Pancreas (tissue), 10 donors: ENCODE measurements at regions not wholly inside any gene's neighbourhood (a gene's known extent, or its start where the extent isn't known, plus 50 kb on each side); places are given as distances from the start of the nearest gene placed in this dataset.
"Not testable (repeated sequence)": the region's sequence is repeated elsewhere in the genome, so short reads cannot be mapped to it uniquely, and the experiment has no call there.

Source experiments
- ATAC-seq, 4 donors: fragments of 200-7000 bp; cut with Tn5 transposase; one replicate each; pipeline versions ENCODE4 v1.8.0 to v1.9.1; 2020; ENCODE audit warnings: mild to moderate bottlenecking in 4 of 4, moderate library complexity in 4 of 4
- DNase-seq, 6 donors: peaks; one replicate each; pipeline ENCODE4 v3.0.0-alpha.2; 2020
- FAIRE-seq: peaks from 2 replicates; lab custom pipeline; 2012; peaks lifted over from hg19 to GRCh38; lab: Jason Lieb, UNC
- H3K27ac ChIP-seq, 4 donors: fragments of 200-600 bp; sonication (generic); 1 replicate in 3 of 4; 2 replicates in 1 of 4; pipeline versions ENCODE4 v1.5.0 to v1.8.0; 2020
- H3K27me3 ChIP-seq, 4 donors: fragments of 200-600 bp; one replicate each; pipeline ENCODE4 v1.8.0; 2021
- H3K36me3 ChIP-seq, 3 donors: fragments of 200-600 bp; sonication (generic) in 1 of 3; one replicate each; pipeline versions ENCODE4 v1.5.0 to v1.8.0; 2020 to 2021
- H3K4me1 ChIP-seq, 3 donors: fragments of 200-600 bp; one replicate each; pipeline ENCODE4 v1.8.0; 2021
- H3K4me3 ChIP-seq, 4 donors: fragments of 200-600 bp; sonication (generic) in 2 of 4; one replicate each; pipeline versions ENCODE4 v1.5.0 to v1.8.0; 2020 to 2021
- H3K9me3 ChIP-seq, 4 donors: fragments of 200-600 bp; one replicate each; pipeline ENCODE4 v1.8.0; 2021
- WGBS, 2 donors: extraction: QIAGEN DNeasy Blood & Tissue Kit; methylation state at CpG; one replicate each; pipeline ENCODE4 v1.1.7; 2013; 5-methylcytosine and 5-hydroxymethylcytosine counted together
- intact Hi-C, 3 donors: fragments of 100-400 bp; cut with DNase I; formaldehyde crosslinking; loops; one replicate each; pipeline versions ENCODE4 v1.11.1 to v1.14.2; 2022
- donor health status: healthy with polysubstance abuse.
- donor health status: DM: no; HTN: no; CAD: no; lungs with moderate emphysema.
- donor health status: DM: no; HTN: no; CAD: no.
- donor health status: control.
- donor health status: control.
- donor health status: Bipolar disorder and iron deficiency.
- donor health status: DM: yes; HTN: yes; CAD: no.
- donor health status: DM: no; HTN: no; CAD: no.
- donor health status: DM: no; HTN: no; CAD: no.
- donor health status: DM: yes; HTN: yes; CAD: no.

GRCh38 chr21:5013455-5014304, 5507.7 kb upstream of the TPTE start:
- intact Hi-C loops, H3K36me3 ChIP-seq, H3K9me3 ChIP-seq, H3K27me3 ChIP-seq, FAIRE-seq, H3K4me3 ChIP-seq, H3K4me1 ChIP-seq, H3K27ac ChIP-seq, DNase-seq: not testable (repeated sequence)
- ATAC-seq: peak in 3 of 4 donors; percentile 45 to 62 (median 58)
- no CpG with 5 or more reads among the region's 33 CpGs for WGBS, 2 donors

DNA sequence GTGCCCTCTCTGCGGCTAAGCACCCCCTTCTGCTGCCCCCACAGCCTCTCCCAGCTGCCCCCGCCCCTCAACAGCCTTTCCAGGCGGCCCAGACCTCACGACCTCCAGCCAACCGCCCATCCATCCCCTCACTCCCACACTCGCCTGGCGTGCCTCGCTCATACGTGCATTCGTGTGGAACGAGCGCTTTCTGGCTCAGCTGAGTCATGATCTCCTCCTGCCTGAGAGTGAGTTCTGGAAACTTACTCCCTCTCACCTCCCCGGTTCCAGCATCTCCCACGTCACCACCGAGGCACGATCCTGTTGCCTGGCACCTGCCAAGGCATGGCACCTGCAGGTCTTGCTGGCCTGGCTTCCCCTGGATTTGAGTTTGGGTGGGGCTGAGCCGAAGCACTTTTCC, 5506.2 kb upstream of the TPTE start:
- H3K27ac ChIP-seq, H3K27me3 ChIP-seq, H3K36me3 ChIP-seq, DNase-seq, intact Hi-C loops, H3K4me3 ChIP-seq, H3K4me1 ChIP-seq, H3K9me3 ChIP-seq, ATAC-seq, FAIRE-seq: not testable (repeated sequence)
- no CpG with 5 or more reads among the region's 17 CpGs for WGBS, 2 donors

- H3K27ac ChIP-seq, intact Hi-C loops, H3K36me3 ChIP-seq, FAIRE-seq, H3K27me3 ChIP-seq, H3K9me3 ChIP-seq, H3K4me1 ChIP-seq, H3K4me3 ChIP-seq, DNase-seq: not testable (repeated sequence)
- no CpG with 5 or more reads among the region's 15 CpGs for WGBS, 2 donors
- ATAC-seq: peak; percentile 35 to 62 (median 54)
Measured at GRCh38 chr21:5019120-5019519, 5502.3 kb upstream of the TPTE start.

DNA sequence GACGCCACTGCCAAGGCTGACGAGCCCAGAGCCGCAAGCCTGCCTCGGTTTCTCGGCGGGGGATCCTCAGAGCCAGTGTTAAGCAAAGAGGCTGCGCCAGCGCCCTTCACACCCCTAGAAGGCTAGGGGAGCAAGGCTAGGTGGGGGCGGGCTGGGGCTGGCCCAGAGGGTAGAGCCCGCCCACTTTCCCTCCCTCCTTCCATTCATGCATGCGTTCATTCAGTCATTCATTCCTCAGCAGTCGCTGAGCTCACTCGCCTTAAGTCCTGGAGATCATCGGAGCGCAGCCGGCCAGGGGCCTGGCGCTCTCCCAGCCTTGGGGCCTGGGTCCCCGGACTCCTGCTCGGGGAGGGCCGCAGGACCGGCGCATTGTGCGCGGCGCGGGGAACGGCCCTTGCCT, 5499.6 kb upstream of the TPTE start:
- H3K4me3 ChIP-seq, DNase-seq, H3K27me3 ChIP-seq, H3K4me1 ChIP-seq, H3K9me3 ChIP-seq, FAIRE-seq, H3K27ac ChIP-seq, H3K36me3 ChIP-seq, intact Hi-C loops: not testable (repeated sequence)
- peak; percentile 17 to 48 (median 40) for ATAC-seq
- WGBS, 2 donors: no CpG with 5 or more reads among the region's 27 CpGs

DNA sequence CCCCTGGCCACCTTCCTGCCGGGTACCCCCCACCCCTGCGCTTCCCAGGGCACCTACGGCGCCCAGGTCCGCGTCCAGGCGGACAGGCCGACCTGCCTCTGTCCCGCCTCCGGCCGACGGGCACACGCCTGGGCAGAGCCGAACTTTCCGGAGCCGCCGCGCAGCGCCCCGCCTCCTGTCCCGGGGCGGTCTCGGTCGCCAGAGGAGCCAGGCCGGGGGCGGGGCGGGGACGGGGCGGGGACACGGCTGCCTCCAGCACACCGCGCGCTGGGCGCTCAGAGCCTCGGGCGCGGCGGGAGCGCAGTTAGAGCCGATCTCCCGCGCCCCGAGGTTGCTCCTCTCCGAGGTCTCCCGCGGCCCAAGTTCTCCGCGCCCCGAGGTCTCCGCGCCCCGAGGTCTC, 5499.1 kb upstream of the TPTE start:
- WGBS, 2 donors: no CpG with 5 or more reads among the region's 52 CpGs
- H3K4me1 ChIP-seq, H3K9me3 ChIP-seq, H3K27me3 ChIP-seq, H3K27ac ChIP-seq, H3K36me3 ChIP-seq, H3K4me3 ChIP-seq, DNase-seq, intact Hi-C loops, FAIRE-seq: not testable (repeated sequence)
- ATAC-seq: peak; percentile 85 to 92 (median 88)

DNA sequence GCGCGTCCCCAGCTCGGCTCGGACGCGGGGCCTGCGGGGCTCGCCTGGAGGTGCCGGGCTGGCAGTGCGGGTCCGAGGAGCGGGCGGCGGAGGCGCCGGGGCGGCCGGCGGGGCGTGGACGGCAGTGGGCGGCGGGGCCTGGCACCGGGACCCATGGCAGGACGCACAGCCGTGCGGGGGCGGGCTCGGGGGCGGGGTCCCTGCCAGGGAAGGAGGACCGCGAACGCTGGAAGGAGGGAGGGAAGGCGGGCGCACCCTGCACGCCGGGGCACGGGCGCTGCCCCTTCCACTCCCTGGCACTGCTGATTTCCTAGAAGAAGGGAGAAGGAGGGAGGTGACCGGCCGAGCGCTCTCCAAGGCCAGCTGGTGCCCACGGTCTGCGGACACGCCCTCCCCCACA, 5498.6 kb upstream of the TPTE start:
- H3K27ac ChIP-seq, H3K27me3 ChIP-seq, DNase-seq, H3K4me3 ChIP-seq, H3K36me3 ChIP-seq, intact Hi-C loops, FAIRE-seq, H3K4me1 ChIP-seq, H3K9me3 ChIP-seq: not testable (repeated sequence)
- peak; percentile 32 to 69 (median 56) for ATAC-seq
- WGBS, 2 donors: no CpG with 5 or more reads among the region's 45 CpGs

DNA sequence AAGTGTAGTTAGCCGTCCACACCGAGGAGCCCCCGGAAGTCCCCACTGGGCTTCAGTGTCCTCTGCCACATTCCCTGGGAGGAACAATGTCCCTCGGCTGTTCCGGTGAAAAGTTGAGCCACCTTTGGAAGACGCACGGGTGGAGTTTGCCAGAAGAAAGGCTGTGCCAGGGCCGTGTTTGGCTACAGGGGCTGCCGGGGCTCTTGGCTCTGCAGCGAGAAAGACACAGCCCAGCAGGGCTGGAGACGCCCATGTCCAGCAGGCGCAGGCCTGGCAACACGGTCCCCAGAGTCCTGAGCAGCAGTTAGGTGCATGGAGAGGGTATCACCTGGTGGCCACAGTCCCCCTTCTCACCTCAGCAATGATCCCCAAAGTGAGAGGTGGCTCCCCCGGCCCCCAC, 5486.2 kb upstream of the TPTE start:
- ATAC-seq, H3K27ac ChIP-seq, intact Hi-C loops, FAIRE-seq, H3K9me3 ChIP-seq, H3K4me1 ChIP-seq, DNase-seq, H3K27me3 ChIP-seq, H3K4me3 ChIP-seq, H3K36me3 ChIP-seq: not testable (repeated sequence)
- no CpG with 5 or more reads among the region's 14 CpGs for WGBS, 2 donors

DNA sequence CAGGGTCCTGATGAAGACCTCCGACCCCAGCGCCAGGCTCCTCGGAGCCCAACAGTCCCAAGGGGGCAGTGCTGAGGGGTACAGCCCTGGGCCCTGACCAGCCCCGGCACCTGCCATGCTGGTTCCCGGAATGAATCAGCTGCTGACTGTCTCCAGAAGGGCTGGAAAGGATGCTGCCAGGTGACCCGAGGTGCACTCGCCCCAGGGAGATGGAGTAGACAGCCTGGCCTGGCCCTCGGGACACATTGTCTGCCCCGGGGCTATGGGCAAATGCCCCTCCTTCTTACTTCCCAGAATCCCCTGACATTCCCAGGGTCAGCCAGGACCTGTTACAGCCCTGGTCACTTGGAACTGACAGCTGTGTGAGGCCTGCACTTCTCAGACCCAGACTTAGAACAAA, 5485.8 kb upstream of the TPTE start:
- H3K27ac ChIP-seq, H3K4me1 ChIP-seq, intact Hi-C loops, H3K4me3 ChIP-seq, H3K9me3 ChIP-seq, DNase-seq, FAIRE-seq, H3K36me3 ChIP-seq, ATAC-seq, H3K27me3 ChIP-seq: not testable (repeated sequence)
- WGBS, 2 donors: 95 to 100% methylated on average over 1 to 5 of the region's 9 CpGs

DNA sequence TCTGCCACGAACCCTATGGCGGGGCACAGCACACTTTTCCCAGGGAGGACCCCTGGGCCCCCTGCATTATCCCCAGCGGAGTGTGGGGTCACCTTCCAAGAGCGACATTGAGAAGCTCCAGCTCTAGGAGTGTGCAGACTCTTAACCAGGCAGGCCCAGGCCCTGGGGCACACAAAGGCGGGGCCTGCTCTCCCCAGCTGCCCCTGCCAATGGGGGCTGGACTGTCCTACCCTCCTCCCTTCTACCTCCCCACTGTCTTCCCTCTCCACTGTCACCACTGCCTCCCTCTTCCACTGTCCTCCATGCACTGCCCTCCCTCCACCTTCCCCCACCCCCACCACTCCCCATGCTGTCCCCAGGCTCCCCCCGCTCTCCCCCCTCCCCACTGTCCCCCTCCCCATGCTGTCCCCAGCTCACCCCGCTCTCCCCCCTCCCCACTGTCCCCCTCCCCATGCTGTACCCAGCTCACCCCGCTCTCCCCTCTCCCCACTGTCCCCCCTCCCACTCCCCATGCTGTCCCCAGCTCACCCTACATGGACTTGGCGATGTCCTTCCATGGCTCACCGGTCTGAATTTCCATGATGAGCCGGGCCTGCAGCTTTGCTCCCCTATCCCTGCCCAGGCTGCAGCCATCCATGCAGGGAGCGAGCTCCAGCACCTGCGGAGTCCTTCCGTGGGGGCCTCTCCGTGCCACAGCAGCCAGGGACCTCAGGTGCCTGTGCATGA, 5483.6 kb upstream of the TPTE start:
- H3K9me3 ChIP-seq, intact Hi-C loops, H3K4me1 ChIP-seq, H3K27me3 ChIP-seq, ATAC-seq, H3K27ac ChIP-seq, DNase-seq, H3K4me3 ChIP-seq, H3K36me3 ChIP-seq, FAIRE-seq: not testable (repeated sequence)
- 88% methylated on average over 10 of the region's 15 CpGs; no CpG with 5 or more reads in 1 of the 2 donors for WGBS, 2 donors

DNA sequence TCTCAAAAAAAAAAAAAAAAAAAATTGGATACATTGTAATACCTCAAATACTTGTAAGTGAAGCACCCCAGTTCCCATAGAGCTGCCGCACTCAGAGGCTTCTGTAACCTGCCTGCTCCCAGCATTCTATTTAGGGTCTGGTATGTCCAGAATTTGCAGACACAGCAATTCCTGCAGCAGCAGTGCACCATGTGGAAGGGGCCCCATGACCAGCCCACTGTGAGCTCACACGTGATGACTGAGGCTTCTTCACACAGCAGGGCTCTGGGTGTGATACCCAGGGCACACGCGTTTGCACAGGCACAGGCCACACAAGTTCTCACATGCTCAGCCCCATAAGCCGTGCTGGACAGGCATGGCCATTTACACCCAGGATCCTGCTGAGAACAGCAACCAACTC, 5481.5 kb upstream of the TPTE start:
- H3K27me3 ChIP-seq, H3K4me1 ChIP-seq, H3K36me3 ChIP-seq, H3K27ac ChIP-seq, H3K9me3 ChIP-seq, FAIRE-seq, DNase-seq, intact Hi-C loops, H3K4me3 ChIP-seq: not testable (repeated sequence)
- peak in 1 of 4 donors; percentile 66 for ATAC-seq
- no CpG with 5 or more reads among the region's 5 CpGs for WGBS, 2 donors

DNA sequence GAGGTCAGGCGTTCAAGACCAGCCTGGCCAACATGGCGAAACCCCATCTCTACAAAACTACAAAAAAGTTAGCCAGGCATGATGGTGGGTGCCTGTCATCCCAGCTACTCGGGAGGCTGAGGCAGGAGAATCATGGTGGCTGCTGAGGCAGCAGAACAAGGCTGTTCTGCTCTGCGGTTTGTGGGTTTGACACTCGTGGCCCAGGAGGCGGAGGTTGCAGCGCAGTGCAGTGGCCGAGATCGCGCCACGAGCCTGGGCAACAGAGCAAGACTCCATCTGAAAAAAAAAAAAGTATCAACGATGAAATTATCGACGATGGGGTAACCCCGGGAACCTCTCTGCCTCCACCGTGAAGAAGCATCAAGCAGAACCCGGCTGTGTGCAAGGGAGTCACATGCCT, 5478.8 kb upstream of the TPTE start:
- FAIRE-seq, H3K9me3 ChIP-seq, ATAC-seq, H3K27ac ChIP-seq, H3K27me3 ChIP-seq, H3K4me3 ChIP-seq, H3K36me3 ChIP-seq, H3K4me1 ChIP-seq, DNase-seq, intact Hi-C loops: not testable (repeated sequence)
- WGBS, 2 donors: no CpG with 5 or more reads among the region's 17 CpGs

DNA sequence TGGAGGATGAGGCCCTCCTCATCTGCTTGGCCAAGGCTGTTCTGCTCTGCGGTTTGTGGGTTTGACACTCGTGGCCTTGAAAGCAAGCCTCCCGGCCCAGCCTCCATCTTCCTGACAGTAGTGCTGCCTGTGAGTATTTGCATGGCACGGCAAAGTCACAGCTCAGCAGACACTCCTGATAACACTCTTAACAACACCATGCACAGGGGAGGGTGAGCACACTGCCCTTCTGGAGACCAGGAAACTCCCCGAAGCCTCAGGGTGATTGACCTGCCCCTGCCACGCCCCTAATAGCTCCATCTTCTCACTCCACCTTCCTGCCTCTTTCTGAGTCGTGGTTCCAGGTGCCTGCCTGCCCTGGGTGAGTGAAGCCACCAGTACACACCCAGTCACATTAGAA, 5476.6 kb upstream of the TPTE start:
- no CpG with 5 or more reads among the region's 7 CpGs for WGBS, 2 donors
- H3K27me3 ChIP-seq, H3K36me3 ChIP-seq, H3K27ac ChIP-seq, DNase-seq, intact Hi-C loops, H3K9me3 ChIP-seq, H3K4me1 ChIP-seq, FAIRE-seq, H3K4me3 ChIP-seq, ATAC-seq: not testable (repeated sequence)
